ENCODE measurements at regions not wholly inside any gene's neighbourhood (a gene's known extent, or its start where the extent isn't known, plus 50 kb on each side); places are given as distances from the start of the nearest gene placed in this dataset.

DNA sequence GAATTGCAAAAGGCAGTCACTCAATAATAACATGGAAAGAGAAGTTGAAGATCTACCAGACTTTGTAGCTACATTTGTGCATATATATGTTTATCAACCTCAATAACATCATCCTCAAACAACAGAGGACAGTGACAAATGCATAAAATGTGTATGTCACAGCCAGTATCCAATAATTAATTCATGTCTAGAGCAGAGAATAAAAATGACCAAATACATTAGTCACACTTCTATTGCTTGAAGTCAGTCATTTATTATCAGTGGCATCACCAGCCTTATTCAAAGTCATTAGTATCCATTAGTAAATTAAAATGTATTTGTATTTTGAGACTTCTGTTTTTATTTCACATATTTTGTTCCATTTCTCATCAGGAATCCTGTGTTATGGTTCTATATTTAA, 852.8 kb downstream of the XPNPEP1 start:
- TF ChIP-seq, protein P1, sequence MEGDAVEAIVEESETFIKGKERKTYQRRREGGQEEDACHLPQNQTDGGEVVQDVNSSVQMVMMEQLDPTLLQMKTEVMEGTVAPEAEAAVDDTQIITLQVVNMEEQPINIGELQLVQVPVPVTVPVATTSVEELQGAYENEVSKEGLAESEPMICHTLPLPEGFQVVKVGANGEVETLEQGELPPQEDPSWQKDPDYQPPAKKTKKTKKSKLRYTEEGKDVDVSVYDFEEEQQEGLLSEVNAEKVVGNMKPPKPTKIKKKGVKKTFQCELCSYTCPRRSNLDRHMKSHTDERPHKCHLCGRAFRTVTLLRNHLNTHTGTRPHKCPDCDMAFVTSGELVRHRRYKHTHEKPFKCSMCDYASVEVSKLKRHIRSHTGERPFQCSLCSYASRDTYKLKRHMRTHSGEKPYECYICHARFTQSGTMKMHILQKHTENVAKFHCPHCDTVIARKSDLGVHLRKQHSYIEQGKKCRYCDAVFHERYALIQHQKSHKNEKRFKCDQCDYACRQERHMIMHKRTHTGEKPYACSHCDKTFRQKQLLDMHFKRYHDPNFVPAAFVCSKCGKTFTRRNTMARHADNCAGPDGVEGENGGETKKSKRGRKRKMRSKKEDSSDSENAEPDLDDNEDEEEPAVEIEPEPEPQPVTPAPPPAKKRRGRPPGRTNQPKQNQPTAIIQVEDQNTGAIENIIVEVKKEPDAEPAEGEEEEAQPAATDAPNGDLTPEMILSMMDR (IDR thresholded peaks at IDR 0.05; ENCODE audit: insufficient read depth, low read length, poor library complexity, severe bottlenecking) = no peak
- TF ChIP-seq EZH2phosphoT487 (conservative IDR thresholded peaks at IDR 0.05; ENCODE audit: low read length) = no peak
